ENCODE measurements at regions not wholly inside any gene's neighbourhood (a gene's known extent, or its start where the extent isn't known, plus 50 kb on each side); places are given as distances from the start of the nearest gene placed in this dataset.

DNA sequence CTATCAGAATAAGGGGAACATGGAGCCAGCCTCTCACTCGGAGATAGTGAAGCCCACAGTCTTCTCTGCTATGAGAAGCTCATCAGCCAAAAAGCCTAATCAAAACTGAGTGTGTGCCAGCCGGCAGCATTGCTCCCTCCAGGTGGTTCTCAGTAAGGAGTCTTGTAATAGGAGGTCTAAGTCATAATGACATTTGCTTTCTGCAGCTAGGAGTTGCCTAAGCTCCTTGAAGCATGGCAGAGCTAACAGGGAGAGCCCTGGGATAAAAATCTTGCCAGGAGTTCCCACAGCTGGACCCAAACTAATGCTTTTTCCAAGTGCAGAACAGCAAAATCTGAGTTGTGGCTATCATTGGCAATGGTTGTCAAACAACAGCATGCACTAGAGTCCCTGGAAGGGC lies 245.2 kb downstream of the SPATA18 start:
- H3K4me1 ChIP-seq: no peaks in the 10 kb centered on the region
- no peaks in the 10 kb centered on the region for H3K27me3 ChIP-seq
- no peak overlapping the region for H3K4me3 ChIP-seq
- intact Hi-C loops (cut with DNase I; ENCODE audit: low total_unique reads): no loop called here
- no peak overlapping the region for H3K27ac ChIP-seq
- DNase-seq (no peak), ATAC-seq (no peak)
- no peaks in the 10 kb centered on the region for H3K36me3 ChIP-seq
- no peaks in the 10 kb centered on the region for H3K9me3 ChIP-seq
- in situ Hi-C loops (cut with MboI; ENCODE audit: low sequenced_read_pairs in 4 of 4): no loop called here
- TF ChIP-seq POLR2A (IDR thresholded peaks at IDR 0.05): no peak
- TF ChIP-seq, protein P1, sequence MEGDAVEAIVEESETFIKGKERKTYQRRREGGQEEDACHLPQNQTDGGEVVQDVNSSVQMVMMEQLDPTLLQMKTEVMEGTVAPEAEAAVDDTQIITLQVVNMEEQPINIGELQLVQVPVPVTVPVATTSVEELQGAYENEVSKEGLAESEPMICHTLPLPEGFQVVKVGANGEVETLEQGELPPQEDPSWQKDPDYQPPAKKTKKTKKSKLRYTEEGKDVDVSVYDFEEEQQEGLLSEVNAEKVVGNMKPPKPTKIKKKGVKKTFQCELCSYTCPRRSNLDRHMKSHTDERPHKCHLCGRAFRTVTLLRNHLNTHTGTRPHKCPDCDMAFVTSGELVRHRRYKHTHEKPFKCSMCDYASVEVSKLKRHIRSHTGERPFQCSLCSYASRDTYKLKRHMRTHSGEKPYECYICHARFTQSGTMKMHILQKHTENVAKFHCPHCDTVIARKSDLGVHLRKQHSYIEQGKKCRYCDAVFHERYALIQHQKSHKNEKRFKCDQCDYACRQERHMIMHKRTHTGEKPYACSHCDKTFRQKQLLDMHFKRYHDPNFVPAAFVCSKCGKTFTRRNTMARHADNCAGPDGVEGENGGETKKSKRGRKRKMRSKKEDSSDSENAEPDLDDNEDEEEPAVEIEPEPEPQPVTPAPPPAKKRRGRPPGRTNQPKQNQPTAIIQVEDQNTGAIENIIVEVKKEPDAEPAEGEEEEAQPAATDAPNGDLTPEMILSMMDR (IDR thresholded peaks at IDR 0.05 in 4 of 5, conservative IDR thresholded peaks at IDR 0.05 in 1 of 5): no peak

DNA sequence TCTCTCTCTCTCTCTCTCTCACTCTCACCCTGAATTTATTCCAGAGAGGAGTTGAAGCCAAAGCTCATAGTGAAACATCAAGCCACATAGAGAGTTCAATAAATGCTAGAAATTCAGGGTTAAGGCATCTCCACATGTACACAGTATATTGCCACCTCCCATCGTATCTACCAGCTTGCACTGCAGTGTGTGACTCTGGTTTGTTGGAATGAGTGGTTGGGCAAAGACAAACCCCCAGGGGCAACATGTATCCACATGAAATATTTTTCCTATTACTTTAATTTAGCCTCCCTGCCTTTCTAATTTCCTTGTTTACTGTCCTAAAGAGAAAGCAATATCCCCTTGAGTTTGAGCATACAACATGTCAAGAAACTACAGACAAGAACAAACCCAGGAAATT lies 247.3 kb downstream of the SPATA18 start:
- DNase-seq (no peak), ATAC-seq (no peak)
- no peaks in the 10 kb centered on the region for H3K27me3 ChIP-seq
- H3K4me1 ChIP-seq: no peaks in the 10 kb centered on the region
- intact Hi-C loops (cut with DNase I; ENCODE audit: low total_unique reads) (no loop called here), in situ Hi-C loops (cut with MboI; ENCODE audit: low sequenced_read_pairs in 4 of 4) (no loop called here)
- H3K9me3 ChIP-seq: no peaks in the 10 kb centered on the region
- H3K36me3 ChIP-seq: no peaks in the 10 kb centered on the region
- no peak overlapping the region for H3K27ac ChIP-seq
- H3K4me3 ChIP-seq: no peak overlapping the region
- TF ChIP-seq, protein P1 (IDR thresholded peaks at IDR 0.05 in 4 of 5, conservative IDR thresholded peaks at IDR 0.05 in 1 of 5): no peak
- no peak for TF ChIP-seq POLR2A (IDR thresholded peaks at IDR 0.05)

DNA sequence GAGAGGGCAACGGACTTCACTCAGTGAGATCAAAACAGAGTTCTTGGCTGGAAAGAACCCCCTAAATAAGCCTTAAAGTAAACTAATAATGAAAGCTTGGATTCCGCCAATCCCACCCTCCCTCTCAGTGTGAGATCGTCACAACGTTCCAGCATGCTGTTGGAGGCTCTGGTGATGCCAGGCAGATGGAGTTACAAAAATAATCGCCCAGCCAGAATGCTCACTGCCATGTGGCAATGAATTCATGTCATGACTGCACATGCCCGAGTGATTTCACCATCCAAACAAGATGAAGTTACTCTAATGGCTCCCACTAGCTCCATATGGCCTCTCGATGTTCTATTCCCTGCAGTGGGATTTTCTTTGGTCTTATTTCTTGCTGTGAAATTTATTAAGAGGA lies 248.0 kb downstream of the SPATA18 start:
- Histone ChIP-seq H3K9me3 (no peaks in the 10 kb centered on the region), H3K27me3 (no peaks in the 10 kb centered on the region), H3K4me3 (no peak overlapping the region), H3K4me1 (no peaks in the 10 kb centered on the region), H3K27ac (no peak overlapping the region), H3K36me3 (no peaks in the 10 kb centered on the region)
- ATAC-seq: peak in 1 of 2 donors; percentile 49
- intact Hi-C loops (cut with DNase I; ENCODE audit: low total_unique reads) (no loop called here), in situ Hi-C loops (cut with MboI; ENCODE audit: low sequenced_read_pairs in 4 of 4) (no loop called here)
- DNase-seq: peak in 1 of 2 donors; percentile 13
- no peak for TF ChIP-seq POLR2A (IDR thresholded peaks at IDR 0.05)
- TF ChIP-seq, protein P1 (IDR thresholded peaks at IDR 0.05 in 4 of 5, conservative IDR thresholded peaks at IDR 0.05 in 1 of 5): no peak

DNA sequence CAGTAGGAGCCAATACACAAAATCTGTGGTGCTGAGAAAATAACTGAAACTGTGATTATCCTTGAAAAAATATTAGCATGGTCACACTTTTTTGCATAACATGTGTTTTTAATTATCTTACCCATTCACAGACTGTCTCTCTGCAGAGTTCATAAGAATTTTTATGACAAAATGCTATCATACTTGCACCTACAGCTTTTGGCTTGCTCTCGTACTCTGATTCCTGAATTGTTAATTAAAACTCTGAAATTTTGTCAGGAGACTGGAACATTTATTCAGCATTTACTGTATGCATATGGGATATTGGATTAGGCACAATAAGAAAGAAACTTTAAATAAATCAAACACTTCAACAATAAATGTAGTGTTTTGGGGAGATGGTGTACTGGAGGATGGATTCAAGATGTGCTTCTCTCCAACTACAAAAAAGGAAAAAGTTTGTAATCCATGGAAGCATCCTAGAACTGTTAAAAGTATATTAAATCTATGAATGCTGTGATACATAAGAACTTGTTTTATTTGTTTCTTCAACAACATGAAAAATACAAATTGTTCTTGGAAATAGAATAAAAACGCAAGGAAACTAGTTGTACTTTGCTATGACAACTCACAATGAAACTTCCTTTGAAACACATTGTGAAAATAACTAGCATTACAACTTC lies 260.5 kb downstream of the SPATA18 start:
- Histone ChIP-seq H3K4me3 (no peak overlapping the region), H3K27me3 (peaks cover 0 to 4% (median 0%) of the 10 kb centered on the region in 3 donors), H3K4me1 (no peaks in the 10 kb centered on the region), H3K9me3 (no peaks in the 10 kb centered on the region), H3K27ac (no peak overlapping the region), H3K36me3 (no peaks in the 10 kb centered on the region)
- TF ChIP-seq POLR2A (IDR thresholded peaks at IDR 0.05): no peak
- TF ChIP-seq, protein P1 (IDR thresholded peaks at IDR 0.05 in 4 of 5, conservative IDR thresholded peaks at IDR 0.05 in 1 of 5): no peak
- intact Hi-C loops (cut with DNase I; ENCODE audit: low total_unique reads): no loop called here
- in situ Hi-C loops (cut with MboI; ENCODE audit: low sequenced_read_pairs in 4 of 4): no loop called here
- ATAC-seq: no peak
- no peak for DNase-seq

DNA sequence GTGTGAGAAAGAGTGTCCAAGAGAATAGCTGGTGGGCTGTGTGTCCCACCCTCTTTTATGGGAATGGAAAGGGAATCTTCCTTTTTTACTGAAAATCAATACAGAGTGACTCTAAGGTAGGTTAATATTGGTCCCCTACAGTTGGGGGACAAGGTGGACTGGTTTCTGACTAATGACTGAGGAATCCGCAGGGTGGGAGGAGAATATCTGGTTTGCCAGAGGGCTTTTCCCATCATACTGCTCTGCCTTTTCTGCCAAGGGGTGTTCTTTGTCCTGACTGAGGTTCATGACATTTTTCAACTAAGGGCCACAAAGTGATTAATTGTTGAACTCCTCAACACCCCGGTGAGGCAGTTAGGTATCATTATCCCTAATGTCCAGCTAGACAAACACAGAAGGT lies 261.6 kb downstream of the SPATA18 start:
- DNase-seq (no peak), ATAC-seq (no peak)
- TF ChIP-seq, protein P1 (IDR thresholded peaks at IDR 0.05 in 4 of 5, conservative IDR thresholded peaks at IDR 0.05 in 1 of 5): no peak
- TF ChIP-seq POLR2A (IDR thresholded peaks at IDR 0.05): no peak
- H3K36me3 ChIP-seq: no peaks in the 10 kb centered on the region
- no peaks in the 10 kb centered on the region for H3K9me3 ChIP-seq
- H3K4me1 ChIP-seq: no peaks in the 10 kb centered on the region
- H3K4me3 ChIP-seq: no peak overlapping the region
- intact Hi-C loops (cut with DNase I; ENCODE audit: low total_unique reads) (no loop called here), in situ Hi-C loops (cut with MboI; ENCODE audit: low sequenced_read_pairs in 4 of 4) (no loop called here)
- no peak overlapping the region for H3K27ac ChIP-seq
- peaks cover 0 to 4% (median 0%) of the 10 kb centered on the region in 3 donors for H3K27me3 ChIP-seq
